T47D (cell line): ENCODE measurements at regions not wholly inside any gene's neighbourhood (a gene's known extent, or its start where the extent isn't known, plus 50 kb on each side); places are given as distances from the start of the nearest gene placed in this dataset.

Experiments used
- DNase-seq, 2 experiments: peaks; one replicate each; pipeline versions ENCODE4 v3.0.0 to v3.0.0-alpha.2; 2011 to 2012; ENCODE audit warnings: low read depth in 1 of 2, low spot score in 1 of 2
- JUND ChIP-seq: IDR thresholded peaks from 2 replicates; pipeline ENCODE4 v1.6.1; 2012; ENCODE audit warnings: low read depth
- in situ Hi-C: cut with HindIII; loops from 2 replicates; pipeline ENCODE4 v1.10.0; 2016; ENCODE audit warnings: low sequenced_read_pairs, low pct_unique_long_range_greater_than_20kb

DNA sequence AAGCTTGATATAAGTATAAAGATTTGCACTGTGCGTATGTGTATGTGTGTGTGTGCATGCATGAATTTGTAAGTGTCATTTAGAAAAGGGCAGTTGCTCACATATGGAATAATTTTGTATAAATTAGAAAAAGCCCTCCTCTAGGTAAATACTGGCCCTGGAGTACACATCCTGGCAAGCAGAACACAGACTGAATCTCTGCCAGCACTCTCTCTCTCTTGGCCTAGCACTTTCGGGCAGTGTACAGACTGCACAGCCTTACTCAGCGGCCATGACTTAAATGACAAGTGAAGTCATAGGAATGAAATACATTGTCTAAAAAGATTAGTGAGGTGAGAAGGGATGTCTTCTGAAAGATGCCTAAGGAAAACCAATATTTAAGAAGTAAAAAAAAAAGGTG lies 214.1 kb downstream of the RDH14 start:
- DNase-seq, result peak in 1 of 2 experiments; percentile 21
- in situ Hi-C loops, result no loop called here
- TF ChIP-seq JUND, result no peak

DNA sequence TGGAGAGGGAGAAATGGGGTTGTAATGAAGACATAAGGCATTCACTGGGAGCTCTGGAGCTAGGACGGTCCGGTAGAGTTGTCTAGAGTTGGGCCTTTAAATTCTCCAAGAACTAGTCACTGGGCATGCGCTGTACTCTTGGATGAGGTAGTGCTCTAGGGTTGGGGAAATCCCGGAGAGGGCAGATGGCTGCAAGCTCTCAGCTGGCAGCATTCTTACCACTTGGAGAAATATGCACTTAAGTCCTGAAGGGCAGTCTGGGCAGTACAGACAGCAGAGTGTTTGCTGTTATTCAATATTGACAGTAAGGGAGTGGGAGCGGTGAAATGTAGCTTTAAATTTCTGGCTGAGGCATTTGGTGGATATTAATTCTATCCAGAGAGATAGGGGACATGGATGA lies 214.6 kb downstream of the RDH14 start:
- TF ChIP-seq JUND, result no peak
- in situ Hi-C loops, result no loop called here
- peak in 1 of 2 experiments; percentile 66 for DNase-seq

DNA sequence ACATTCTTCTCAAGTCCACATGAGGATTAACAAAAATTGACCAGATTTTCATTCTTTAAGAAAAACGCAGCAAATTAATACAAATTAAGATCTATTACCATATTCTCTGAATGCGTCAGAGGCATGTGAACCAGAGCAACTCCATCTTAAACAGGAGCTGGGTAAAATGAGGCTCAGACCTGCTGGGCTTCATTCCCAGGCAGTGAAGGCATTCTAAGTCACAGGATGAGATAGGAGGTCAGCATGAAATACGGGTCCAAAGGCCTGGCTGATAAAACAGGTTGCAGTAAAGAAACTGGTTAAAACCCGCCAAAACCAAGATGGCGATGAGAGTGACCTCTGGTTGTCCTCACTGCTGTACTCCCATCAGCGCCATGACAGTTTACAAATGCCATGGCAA lies 217.6 kb downstream of the RDH14 start:
- no peak for DNase-seq
- in situ Hi-C loops, result no loop called here
- TF ChIP-seq JUND, result no peak

DNA sequence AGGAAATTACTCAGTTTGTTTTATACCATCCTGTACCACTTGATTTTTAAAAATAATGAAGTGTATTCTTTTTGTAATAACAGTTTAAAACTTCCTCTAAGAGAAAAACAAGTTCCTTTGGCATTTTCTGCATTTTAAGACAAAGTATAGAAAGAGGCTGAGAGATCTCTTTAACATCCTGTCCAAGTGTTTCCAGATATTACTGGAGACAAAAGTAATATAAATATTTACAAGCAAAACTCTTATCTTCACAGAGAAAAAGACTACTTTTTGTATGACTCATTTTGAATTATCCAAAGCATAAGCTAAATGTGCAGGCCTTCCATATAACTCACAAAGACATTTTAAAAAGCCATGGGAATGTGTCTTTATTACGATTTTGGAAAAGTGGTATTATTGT lies 221.1 kb downstream of the RDH14 start:
- TF ChIP-seq JUND, result no peak
- in situ Hi-C loops, result no loop called here
- DNase-seq, result no peak

DNA sequence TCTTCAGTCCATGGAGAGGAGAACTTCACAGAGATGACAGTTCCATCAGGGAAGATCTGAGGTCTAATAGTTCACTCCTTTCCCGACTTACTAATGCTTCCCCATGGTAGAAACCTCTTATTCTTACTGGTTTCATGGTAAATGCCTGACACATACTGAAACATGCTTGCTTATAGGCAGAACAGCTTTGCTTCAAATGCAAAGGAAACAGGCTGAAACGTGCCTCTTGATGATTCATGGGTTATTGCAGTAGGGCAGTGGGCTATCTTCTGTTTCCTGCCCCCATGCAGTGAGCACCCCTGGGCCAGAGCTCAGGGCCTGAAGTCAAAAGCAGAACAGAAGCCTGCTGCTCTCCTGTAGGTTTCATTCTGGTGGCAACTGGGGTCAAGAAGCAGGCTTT lies 223.5 kb downstream of the RDH14 start:
- DNase-seq, result no peak
- in situ Hi-C loops, result no loop called here
- no peak for TF ChIP-seq JUND

DNA sequence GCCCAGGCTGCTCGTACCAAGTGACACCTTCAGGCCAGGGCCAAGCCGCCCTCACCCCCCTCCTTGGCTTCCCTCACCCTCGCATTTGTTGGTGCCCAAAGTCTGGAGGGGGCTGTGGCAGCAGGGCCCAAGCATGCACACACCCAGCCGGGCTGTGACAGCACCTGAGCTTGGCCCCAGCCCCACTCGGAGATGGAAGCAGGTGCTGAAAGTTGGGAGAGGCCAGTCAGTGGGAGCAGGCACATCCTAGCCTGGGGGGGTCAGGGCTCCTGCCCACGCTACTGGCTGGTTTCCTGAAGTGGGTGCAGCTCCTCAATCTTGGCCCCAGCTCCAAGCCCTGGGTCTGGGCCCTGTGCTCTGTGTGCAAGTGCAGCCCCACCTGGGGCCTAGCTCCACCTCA lies 228.0 kb downstream of the RDH14 start:
- in situ Hi-C loops, result no loop called here
- TF ChIP-seq JUND, result no peak
- no peak for DNase-seq

DNA sequence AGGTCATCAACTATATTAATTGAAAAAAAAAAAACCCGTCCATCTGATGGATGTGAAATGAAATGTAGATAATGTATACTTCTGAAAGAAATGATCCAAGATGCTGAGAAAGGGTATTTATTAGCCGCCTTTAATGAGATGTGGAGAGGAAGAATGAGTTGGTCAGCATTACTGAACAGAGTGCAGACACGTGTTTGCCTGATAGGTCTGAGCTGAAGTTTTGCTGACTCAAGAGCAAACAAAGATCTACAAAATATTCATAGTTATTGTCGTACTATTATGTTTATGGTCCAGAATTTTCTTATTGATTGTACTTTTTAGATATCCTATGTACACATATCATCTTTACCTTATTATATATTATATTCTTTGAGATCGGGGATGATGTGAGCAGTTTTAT lies 235.3 kb downstream of the RDH14 start:
- in situ Hi-C loops, result no loop called here
- DNase-seq, result no peak
- no peak for TF ChIP-seq JUND

DNA sequence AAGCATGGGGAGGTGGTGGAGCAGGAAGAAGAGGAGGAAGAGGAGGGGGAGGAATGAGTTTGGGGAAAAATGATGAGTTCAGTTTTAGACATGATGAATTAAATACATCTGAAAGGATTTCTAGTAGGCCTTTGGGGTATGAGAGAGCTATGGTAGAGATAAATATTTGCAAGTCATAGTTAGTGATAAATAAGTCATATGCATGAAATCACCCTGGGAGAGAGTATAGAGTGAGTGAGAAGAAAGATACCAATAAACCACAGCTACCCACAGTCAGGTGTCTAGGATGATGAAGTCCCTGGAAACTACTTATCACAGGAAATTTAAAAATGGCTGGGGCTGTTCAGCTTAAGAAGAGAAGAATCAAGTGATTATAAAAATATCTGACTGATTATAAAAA lies 240.5 kb downstream of the RDH14 start:
- in situ Hi-C loops, result no loop called here
- no peak for DNase-seq
- TF ChIP-seq JUND, result no peak

DNA sequence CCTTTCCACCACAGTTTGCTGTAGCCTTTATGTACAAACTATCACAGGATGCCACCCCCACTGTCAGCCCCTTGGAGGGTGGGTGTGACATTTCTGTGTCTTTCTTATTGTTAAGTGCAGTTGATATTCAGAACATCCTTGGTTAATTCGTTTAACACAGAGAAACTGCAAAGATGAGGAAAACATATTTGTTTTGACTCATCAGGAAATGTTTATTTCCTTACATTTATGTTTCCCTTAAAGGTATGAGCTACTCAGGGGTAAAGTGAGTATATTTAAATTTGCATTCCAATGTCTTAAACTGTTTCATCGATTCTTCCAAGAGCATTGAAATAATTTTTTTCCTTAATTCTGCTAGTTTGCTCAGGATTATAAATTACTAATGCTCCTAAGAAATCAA lies 243.4 kb downstream of the RDH14 start:
- DNase-seq, result no peak
- no peak for TF ChIP-seq JUND
- in situ Hi-C loops, result no loop called here

DNA sequence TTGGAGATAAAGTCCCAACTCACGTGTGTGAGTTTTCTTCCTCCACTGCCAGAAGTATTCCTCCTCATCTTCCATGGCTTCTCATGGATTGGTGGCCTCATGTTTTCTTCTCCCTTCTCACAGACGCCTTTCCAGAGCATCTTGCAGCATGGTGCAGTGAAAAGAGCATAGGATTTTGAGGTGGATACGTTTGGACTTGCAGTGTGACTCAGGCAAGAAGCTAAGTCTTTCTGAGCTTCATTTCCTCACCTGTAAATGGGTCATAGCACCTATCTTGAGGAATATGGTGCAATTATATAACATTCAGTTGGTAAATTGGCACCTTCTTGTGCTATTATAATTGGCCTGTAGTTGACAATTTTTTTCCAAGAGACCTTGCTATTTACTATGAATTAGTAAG lies 247.6 kb downstream of the RDH14 start:
- in situ Hi-C loops, result no loop called here
- no peak for TF ChIP-seq JUND
- no peak for DNase-seq

DNA sequence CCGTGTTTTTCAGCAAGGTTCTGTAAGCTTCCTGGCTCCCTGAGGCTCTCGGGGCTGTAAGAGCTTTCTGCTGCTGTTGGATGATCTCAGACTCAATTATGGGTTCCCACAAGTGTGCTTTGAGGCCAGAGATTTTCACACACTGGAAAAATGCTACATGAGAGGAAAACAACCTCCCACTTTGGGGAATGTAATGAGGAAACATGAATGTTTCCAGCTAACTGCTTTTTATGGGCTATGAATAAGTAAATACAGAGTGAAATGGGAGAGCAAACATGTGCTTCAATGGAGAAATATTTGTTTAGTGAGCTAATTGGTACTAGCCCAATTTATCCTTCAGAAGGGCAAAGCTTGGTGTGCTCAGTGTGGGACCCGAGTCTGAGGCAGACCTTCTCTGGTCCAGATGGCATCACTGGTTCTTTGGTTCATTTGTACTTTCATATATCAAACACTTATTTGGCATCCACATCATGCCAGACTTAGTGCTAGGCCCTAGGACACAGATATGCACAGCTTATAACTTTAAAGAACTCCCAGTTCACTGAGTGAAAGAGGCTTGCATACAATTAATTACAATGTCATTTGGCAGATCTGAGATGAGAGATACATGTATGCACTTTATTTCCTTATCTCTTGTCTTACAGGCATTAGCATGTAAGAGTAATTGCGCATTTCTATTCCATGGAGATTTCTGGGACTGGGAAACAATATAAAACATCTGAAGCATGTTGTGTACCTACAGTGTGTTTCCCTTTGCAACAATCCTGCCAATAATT lies 248.8 kb downstream of the RDH14 start:
- peak; percentile 17; the same call in 1 of the 2 replicates for TF ChIP-seq JUND
- in situ Hi-C loops, result no loop called here
- DNase-seq, result peak in 1 of 2 experiments; percentile 54

DNA sequence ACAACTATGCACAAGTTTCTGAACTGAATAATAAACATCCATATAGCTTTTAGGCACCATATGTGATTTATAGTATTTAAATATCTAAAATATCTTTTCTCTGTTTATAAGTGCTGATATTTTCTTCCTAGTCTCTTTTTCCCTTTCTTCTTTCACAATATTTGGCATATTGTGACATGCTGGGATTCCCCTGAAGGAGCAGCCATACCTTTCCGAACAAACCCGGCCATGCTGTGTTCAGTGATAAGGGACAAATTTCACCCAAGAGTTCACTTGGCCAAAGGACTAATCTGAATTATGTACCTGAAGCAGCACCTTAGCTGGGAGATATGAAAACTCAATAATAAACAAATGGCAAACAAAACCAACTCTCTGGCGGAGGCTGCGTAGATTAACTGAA lies 250.8 kb downstream of the RDH14 start:
- in situ Hi-C loops, result no loop called here

DNA sequence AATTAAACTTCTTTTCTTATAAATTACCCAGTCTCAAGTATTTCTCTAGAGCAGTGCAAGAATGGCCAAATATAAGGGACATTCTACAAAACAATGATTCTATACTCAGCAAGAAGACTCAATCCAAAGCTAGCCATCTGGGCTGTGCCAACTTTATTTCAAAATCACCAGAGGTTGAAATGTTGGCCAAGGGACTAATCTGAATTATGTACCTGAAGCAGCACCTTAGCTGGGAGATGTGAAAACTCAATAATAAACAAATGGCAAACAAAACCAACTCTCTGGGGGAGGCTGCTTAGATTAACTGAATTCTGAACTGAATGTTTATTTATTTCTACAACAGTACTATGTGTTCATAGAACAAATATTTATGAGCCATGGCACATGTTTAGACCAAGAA lies 251.3 kb downstream of the RDH14 start:
- in situ Hi-C loops, result no loop called here
- DNase-seq, result no peak
- TF ChIP-seq JUND, result no peak

More for the DNA sequence above, 250.8 kb downstream of the RDH14 start:
- no peak for TF ChIP-seq JUND
- no peak for DNase-seq

DNA sequence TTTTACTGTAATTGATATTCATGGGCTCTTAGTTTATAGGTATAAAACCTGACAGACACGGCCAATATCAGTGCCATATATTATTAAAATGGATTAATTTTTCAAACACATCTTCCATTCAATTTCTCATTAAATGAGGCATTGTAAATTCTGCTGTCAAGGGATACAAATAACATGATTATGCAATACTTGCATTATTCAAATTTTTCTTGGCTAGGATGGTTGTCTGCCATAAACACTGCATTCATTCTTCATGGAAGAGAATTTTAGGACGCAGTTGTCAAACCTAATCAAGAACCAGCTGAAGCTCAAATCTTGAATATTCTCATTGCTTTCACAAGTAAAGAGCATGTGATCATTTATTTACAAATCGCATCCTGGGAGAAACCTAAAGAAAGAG lies 255.6 kb downstream of the RDH14 start:
- no peak for TF ChIP-seq JUND
- DNase-seq, result no peak
- in situ Hi-C loops, result no loop called here
